HepG2 (cell line): ENCODE measurements at regions not wholly inside any gene's neighbourhood (a gene's known extent, or its start where the extent isn't known, plus 50 kb on each side); places are given as distances from the start of the nearest gene placed in this dataset.

Experiments used
- ATAC-seq: fragments of 200-7000 bp; cut with Tn5 transposase; 3 replicates; pipeline ENCODE4 v1.9.1; 2020; ENCODE audit warnings: mild to moderate bottlenecking, moderate library complexity
- BruUV-seq: library from RNA; stranded (reverse); fragments of 400-500 nt; replicated peaks from 2 replicates; lab custom pipeline; 2021; lab: Mats Ljungman, UMichigan
- CTCF ChIA-PET: fragments of 300-600 bp; formaldehyde crosslinking; extraction: SDS; loops from one replicate; lab custom pipeline; 2021; ENCODE audit warnings: low total read pairs, inconsistent platforms, low intra/inter-chr PET ratio; lab: Yijun Ruan, JAX
- POLR2A ChIA-PET: fragments of 350-600 bp; sonication (Branson Sonifier 250); formaldehyde crosslinking; loops from one replicate; lab custom pipeline; 2020; ENCODE audit warnings: antibody characterized with exemption, inconsistent platforms; lab: Yijun Ruan, JAX
- DNase-seq: peaks from one replicate; pipeline ENCODE4 v3.0.0-alpha.2; 2015; ENCODE audit warnings: low spot score
- FAIRE-seq: peaks from 3 replicates; lab custom pipeline; 2011; peaks lifted over from hg19 to GRCh38; lab: Jason Lieb, UNC
- H2AFZ ChIP-seq: one replicate; pipeline ENCODE4 v1.6.1; 2011; ENCODE audit warnings: low read length, inconsistent platforms
- H3K27ac ChIP-seq: fragments of 300-600 bp; 3 replicates; pipeline ENCODE4 v1.8.0; 2011; ENCODE audit warnings: mixed run types, mild to moderate bottlenecking, mixed read lengths, low read length, inconsistent platforms; ENCODE audit not compliant: insufficient read depth; ENCODE audit errors: extremely low read length
- H3K27me3 ChIP-seq, 2 experiments: fragments of 200-600 bp in 1 of 2; 2 replicates in 1 of 2; 3 replicates in 1 of 2; pipeline versions ENCODE4 v1.6.0 to v1.8.0; 2011; ENCODE audit warnings: low read length in 2 of 2, mild to moderate bottlenecking in 2 of 2, moderate library complexity in 2 of 2, inconsistent platforms in 1 of 2; ENCODE audit not compliant: insufficient read depth in 2 of 2, control insufficient read depth in 1 of 2
- H3K36me3 ChIP-seq, 2 experiments: fragments of 200-600 bp in 1 of 2; replicated peaks in 1 of 2; 2 replicates in 1 of 2; 3 replicates in 1 of 2; pipeline versions ENCODE4 v1.5.1 to v1.8.0; 2011; ENCODE audit warnings: low read length in 2 of 2, inconsistent platforms in 1 of 2; ENCODE audit not compliant: insufficient read depth in 2 of 2, control insufficient read depth in 1 of 2
- H3K4me1 ChIP-seq: 2 replicates; pipeline ENCODE4 v1.5.1; 2012; ENCODE audit warnings: low read length, inconsistent platforms; ENCODE audit not compliant: insufficient read depth
- H3K4me2 ChIP-seq: 2 replicates; pipeline ENCODE4 v1.6.0; 2011; ENCODE audit warnings: low read depth, low read length, inconsistent platforms
- H3K4me3 ChIP-seq, 3 experiments: fragments of 200-600 bp in 1 of 3; sonication (generic), shearing (Covaris generic) in 1 of 3; replicated peaks in 1 of 3; 2 replicates each; pipeline ENCODE4 v1.5.1; 2011 to 2016; ENCODE audit warnings: low read length in 3 of 3, inconsistent platforms in 2 of 3, low read depth in 2 of 3, mild to moderate bottlenecking in 2 of 3, control low read depth in 1 of 3, mixed read lengths in 1 of 3; ENCODE audit not compliant: insufficient read depth in 1 of 3
- H3K79me2 ChIP-seq: one replicate; pipeline ENCODE4 v1.6.1; 2011; ENCODE audit warnings: low read length, inconsistent platforms; ENCODE audit not compliant: insufficient read depth
- H3K9ac ChIP-seq: 2 replicates; pipeline ENCODE4 v1.6.0; 2011; ENCODE audit warnings: mild to moderate bottlenecking, low read depth, low read length, inconsistent platforms; ENCODE audit not compliant: insufficient read depth
- H3K9me3 ChIP-seq: 2 replicates; pipeline ENCODE4 v1.5.1; 2012; ENCODE audit warnings: mild to moderate bottlenecking, low read length
- H4K20me1 ChIP-seq: 2 replicates; pipeline ENCODE4 v1.6.0; 2011; ENCODE audit warnings: inconsistent platforms, mild to moderate bottlenecking, low read length, moderate library complexity; ENCODE audit not compliant: insufficient read depth
- ARNTL ChIP-seq: sonication (generic); formaldehyde crosslinking; IDR thresholded peaks from 2 replicates; pipeline ENCODE4 v1.4.0; 2020; ENCODE audit warnings: mild to moderate bottlenecking, missing genetic modification reagents
- DBP ChIP-seq: sonication (generic); formaldehyde crosslinking; IDR thresholded peaks from 2 replicates; pipeline ENCODE4 v1.4.0; 2020; ENCODE audit warnings: missing genetic modification reagents; ENCODE audit errors: not compliant biosample characterization
- ISL2 ChIP-seq: sonication (generic); formaldehyde crosslinking; IDR thresholded peaks from 2 replicates; pipeline ENCODE4 v1.5.0; 2020; ENCODE audit warnings: missing genetic modification reagents
- KLF9 ChIP-seq: IDR thresholded peaks from 2 replicates; pipeline ENCODE4 v1.6.1; 2016; ENCODE audit warnings: low read depth
- RBM22 ChIP-seq: fragments of 200-400 bp; formaldehyde crosslinking; optimal IDR thresholded peaks from 2 replicates; pipeline ENCODE3; 2017; ENCODE audit warnings: mild to moderate bottlenecking, low read length, moderate library complexity
- SCMH1 ChIP-seq: sonication (generic); formaldehyde crosslinking; IDR thresholded peaks from 2 replicates; pipeline ENCODE4 v1.9.0; 2021; ENCODE audit warnings: missing genetic modification reagents, mild to moderate bottlenecking, borderline replicate concordance
- SMAD3 ChIP-seq: sonication (generic); formaldehyde crosslinking; IDR thresholded peaks from 2 replicates; pipeline ENCODE4 v1.4.0; 2020; ENCODE audit warnings: missing genetic modification reagents
- TOPORS ChIP-seq: sonication (generic); formaldehyde crosslinking; IDR thresholded peaks from 2 replicates; pipeline ENCODE4 v1.8.0; 2023; ENCODE audit warnings: mild to moderate bottlenecking, missing genetic modification reagents
- XBP1 ChIP-seq: sonication (generic); formaldehyde crosslinking; IDR thresholded peaks from 2 replicates; pipeline ENCODE4 v1.5.0; 2020; ENCODE audit warnings: missing genetic modification reagents
- ZBTB3 ChIP-seq: sonication (generic); formaldehyde crosslinking; IDR thresholded peaks from 2 replicates; pipeline ENCODE4 v1.4.0; 2020; ENCODE audit warnings: low read depth, mild to moderate bottlenecking, moderate library complexity, missing genetic modification reagents, borderline replicate concordance
- ZNF30 ChIP-seq: sonication (generic); formaldehyde crosslinking; IDR thresholded peaks from 2 replicates; pipeline ENCODE4 v1.5.0; 2020; ENCODE audit warnings: mild to moderate bottlenecking, missing genetic modification reagents
- ZNF530 ChIP-seq: sonication (generic); formaldehyde crosslinking; IDR thresholded peaks from 2 replicates; pipeline ENCODE4 v1.5.0; 2020; ENCODE audit warnings: low read depth, mild to moderate bottlenecking, missing genetic modification reagents
- ZNF772 ChIP-seq: sonication (generic); formaldehyde crosslinking; IDR thresholded peaks from 2 replicates; pipeline ENCODE4 v1.5.0; 2020; ENCODE audit warnings: mild to moderate bottlenecking, missing genetic modification reagents
- WGBS: methylation state at CpG from one replicate; pipeline ENCODE4 v1.1.6; 2017; ENCODE audit warnings: low lambda C conversion rate; 5-methylcytosine and 5-hydroxymethylcytosine counted together
- in situ Hi-C: cut with HindIII; loops from 2 replicates; pipeline ENCODE4 v1.10.0; 2017; ENCODE audit warnings: low pct_unique_long_range_greater_than_20kb; ENCODE audit not compliant: extremely low pct_ligation_motif_present
- intact Hi-C: fragments of 100-400 bp; cut with micrococcal nuclease; formaldehyde crosslinking; loops from one replicate; pipeline ENCODE4 v1.10.0; 2022; ENCODE audit not compliant: unreplicated experiment
- TF ChIP-seq, protein P1 (sequence below): sonication (generic); formaldehyde crosslinking; conservative IDR thresholded peaks from 2 replicates; pipeline ENCODE4 v1.8.1; 2023; ENCODE audit warnings: missing genetic modification reagents
- TF ChIP-seq, protein P2 (sequence below): sonication (generic); formaldehyde crosslinking; IDR thresholded peaks from 2 replicates; pipeline ENCODE4 v1.8.0; 2022; ENCODE audit warnings: missing genetic modification reagents, mild to moderate bottlenecking, moderate library complexity, borderline replicate concordance

GRCh38 chr3:152056481-152056880 is 183.0 kb downstream of the SUCNR1 start:
- in situ Hi-C loops (no loop called here), intact Hi-C loops (no loop called here)
- Histone ChIP-seq H3K36me3 (no peaks in the 10 kb centered on the region), H3K4me3 (no peak overlapping the region), H2AFZ (no peak overlapping the region), H3K27me3 (no peaks in the 10 kb centered on the region), H3K4me2 (no peak overlapping the region), H3K9ac (no peak overlapping the region), H3K79me2 (no peaks in the 10 kb centered on the region), H3K9me3 (no peaks in the 10 kb centered on the region), H4K20me1 (no peaks in the 10 kb centered on the region), H3K27ac (no peak overlapping the region), H3K4me1 (peaks cover 3% of the 10 kb centered on the region)
- ChIA-PET CTCF (no interaction called here), POLR2A (no interaction called here)
- TF ChIP-seq TOPORS (CRISPR knock-in tag) = no peak
- TF ChIP-seq, protein P1, sequence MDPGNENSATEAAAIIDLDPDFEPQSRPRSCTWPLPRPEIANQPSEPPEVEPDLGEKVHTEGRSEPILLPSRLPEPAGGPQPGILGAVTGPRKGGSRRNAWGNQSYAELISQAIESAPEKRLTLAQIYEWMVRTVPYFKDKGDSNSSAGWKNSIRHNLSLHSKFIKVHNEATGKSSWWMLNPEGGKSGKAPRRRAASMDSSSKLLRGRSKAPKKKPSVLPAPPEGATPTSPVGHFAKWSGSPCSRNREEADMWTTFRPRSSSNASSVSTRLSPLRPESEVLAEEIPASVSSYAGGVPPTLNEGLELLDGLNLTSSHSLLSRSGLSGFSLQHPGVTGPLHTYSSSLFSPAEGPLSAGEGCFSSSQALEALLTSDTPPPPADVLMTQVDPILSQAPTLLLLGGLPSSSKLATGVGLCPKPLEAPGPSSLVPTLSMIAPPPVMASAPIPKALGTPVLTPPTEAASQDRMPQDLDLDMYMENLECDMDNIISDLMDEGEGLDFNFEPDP (CRISPR knock-in tag) = no peak
- TF ChIP-seq KLF9 (CRISPR knock-in tag) = no peak
- no TSS peak for BruUV-seq
- DNase-seq (no peak), ATAC-seq (no peak), FAIRE-seq (no peak)

DNA sequence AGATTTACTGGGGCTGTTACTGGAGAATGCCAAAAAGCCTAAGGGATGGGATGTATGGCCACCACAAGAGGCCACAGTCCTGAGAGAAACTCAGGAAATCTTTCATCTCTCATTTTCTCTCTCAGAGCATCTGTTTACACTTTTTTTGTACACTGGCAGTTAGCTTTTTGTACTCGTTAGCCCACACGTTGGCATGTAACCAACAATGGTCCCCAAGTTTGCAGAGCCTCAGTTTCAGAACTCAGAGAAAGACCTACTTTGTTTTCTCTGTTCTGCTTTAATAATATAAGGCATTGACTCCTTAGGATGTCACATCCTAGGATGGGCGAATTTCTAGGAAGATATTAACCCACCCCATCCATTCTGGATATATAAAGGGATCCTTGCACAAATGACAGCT is 183.5 kb downstream of the SUCNR1 start:
- Histone ChIP-seq H3K27me3 (no peaks in the 10 kb centered on the region), H3K4me2 (no peak overlapping the region), H2AFZ (no peak overlapping the region), H3K4me3 (no peak overlapping the region), H4K20me1 (no peaks in the 10 kb centered on the region), H3K9ac (no peak overlapping the region), H3K4me1 (no peaks in the 10 kb centered on the region), H3K36me3 (no peaks in the 10 kb centered on the region), H3K79me2 (no peaks in the 10 kb centered on the region), H3K9me3 (no peaks in the 10 kb centered on the region), H3K27ac (no peak overlapping the region)
- DNase-seq (no peak), ATAC-seq (no peak), FAIRE-seq (no peak)
- 0% methylated on average over 3 of the region's 3 CpGs for WGBS
- intact Hi-C loops = no loop called here
- no TSS peak for BruUV-seq
- ChIA-PET CTCF (no interaction called here), POLR2A (no interaction called here)
- TF ChIP-seq ZNF530 (CRISPR knock-in tag) (no peak), SMAD3 (no peak), DBP (CRISPR knock-in tag) (no peak), ISL2 (CRISPR knock-in tag) (no peak), XBP1 (no peak), SCMH1 (CRISPR knock-in tag) (no peak), ARNTL (no peak), ZNF30 (CRISPR knock-in tag) (no peak), ZBTB3 (CRISPR knock-in tag) (no peak), RBM22 (no peak), ZNF772 (CRISPR knock-in tag) (no peak)
- TF ChIP-seq, protein P2, sequence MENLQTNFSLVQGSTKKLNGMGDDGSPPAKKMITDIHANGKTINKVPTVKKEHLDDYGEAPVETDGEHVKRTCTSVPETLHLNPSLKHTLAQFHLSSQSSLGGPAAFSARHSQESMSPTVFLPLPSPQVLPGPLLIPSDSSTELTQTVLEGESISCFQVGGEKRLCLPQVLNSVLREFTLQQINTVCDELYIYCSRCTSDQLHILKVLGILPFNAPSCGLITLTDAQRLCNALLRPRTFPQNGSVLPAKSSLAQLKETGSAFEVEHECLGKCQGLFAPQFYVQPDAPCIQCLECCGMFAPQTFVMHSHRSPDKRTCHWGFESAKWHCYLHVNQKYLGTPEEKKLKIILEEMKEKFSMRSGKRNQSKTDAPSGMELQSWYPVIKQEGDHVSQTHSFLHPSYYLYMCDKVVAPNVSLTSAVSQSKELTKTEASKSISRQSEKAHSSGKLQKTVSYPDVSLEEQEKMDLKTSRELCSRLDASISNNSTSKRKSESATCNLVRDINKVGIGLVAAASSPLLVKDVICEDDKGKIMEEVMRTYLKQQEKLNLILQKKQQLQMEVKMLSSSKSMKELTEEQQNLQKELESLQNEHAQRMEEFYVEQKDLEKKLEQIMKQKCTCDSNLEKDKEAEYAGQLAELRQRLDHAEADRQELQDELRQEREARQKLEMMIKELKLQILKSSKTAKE (CRISPR knock-in tag) = no peak
- in situ Hi-C loops = no loop called here
